OCI-LY7 (cell line): ENCODE measurements at regions not wholly inside any gene's neighbourhood (a gene's known extent, or its start where the extent isn't known, plus 50 kb on each side); places are given as distances from the start of the nearest gene placed in this dataset.

Source experiments
- EZH2phosphoT487 ChIP-seq: fragments of 200-600 bp; sonication (generic); IDR thresholded peaks from 2 replicates; pipeline ENCODE4 v1.6.1; 2018; ENCODE audit warnings: low read depth, borderline replicate concordance, mild to moderate bottlenecking, mixed run types, antibody characterized with exemption, low read length, moderate library complexity, mixed read lengths
- TF ChIP-seq, protein P1 (sequence below): fragments of 200-600 bp; sonication (generic); conservative IDR thresholded peaks from 2 replicates; pipeline ENCODE4 v1.5.1; 2014; ENCODE audit warnings: mild to moderate bottlenecking, antibody characterized with exemption, low read length, moderate library complexity, mixed read lengths

DNA sequence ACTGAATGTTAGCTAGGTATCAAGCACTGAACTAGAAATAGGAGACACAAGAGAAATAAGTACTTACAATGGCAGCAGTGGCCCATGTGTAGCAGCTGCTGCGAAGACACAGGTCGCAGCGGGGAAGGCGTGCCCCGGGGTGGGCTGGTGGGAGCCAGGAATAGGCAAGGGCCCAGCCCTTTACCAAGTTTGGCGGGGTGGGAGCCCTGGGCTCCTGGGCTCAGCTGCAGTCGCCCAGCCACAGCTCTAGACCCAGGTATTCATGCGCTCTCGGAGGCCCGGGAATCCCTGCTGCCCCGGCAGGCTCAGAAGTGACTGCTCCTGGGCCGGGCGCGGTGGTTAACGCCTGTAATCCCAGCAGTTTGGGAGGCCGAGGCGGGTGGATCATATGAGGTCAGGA is 1287.3 kb downstream of the CNTNAP5 start:
- TF ChIP-seq, protein P1, sequence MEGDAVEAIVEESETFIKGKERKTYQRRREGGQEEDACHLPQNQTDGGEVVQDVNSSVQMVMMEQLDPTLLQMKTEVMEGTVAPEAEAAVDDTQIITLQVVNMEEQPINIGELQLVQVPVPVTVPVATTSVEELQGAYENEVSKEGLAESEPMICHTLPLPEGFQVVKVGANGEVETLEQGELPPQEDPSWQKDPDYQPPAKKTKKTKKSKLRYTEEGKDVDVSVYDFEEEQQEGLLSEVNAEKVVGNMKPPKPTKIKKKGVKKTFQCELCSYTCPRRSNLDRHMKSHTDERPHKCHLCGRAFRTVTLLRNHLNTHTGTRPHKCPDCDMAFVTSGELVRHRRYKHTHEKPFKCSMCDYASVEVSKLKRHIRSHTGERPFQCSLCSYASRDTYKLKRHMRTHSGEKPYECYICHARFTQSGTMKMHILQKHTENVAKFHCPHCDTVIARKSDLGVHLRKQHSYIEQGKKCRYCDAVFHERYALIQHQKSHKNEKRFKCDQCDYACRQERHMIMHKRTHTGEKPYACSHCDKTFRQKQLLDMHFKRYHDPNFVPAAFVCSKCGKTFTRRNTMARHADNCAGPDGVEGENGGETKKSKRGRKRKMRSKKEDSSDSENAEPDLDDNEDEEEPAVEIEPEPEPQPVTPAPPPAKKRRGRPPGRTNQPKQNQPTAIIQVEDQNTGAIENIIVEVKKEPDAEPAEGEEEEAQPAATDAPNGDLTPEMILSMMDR: no peak
- no peak for TF ChIP-seq EZH2phosphoT487
